ENCODE measurements at regions not wholly inside any gene's neighbourhood (a gene's known extent, or its start where the extent isn't known, plus 50 kb on each side); places are given as distances from the start of the nearest gene placed in this dataset.

GRCh38 chr2:196440413-196440812 lies 199.1 kb upstream of the CCDC150 start:
- TF ChIP-seq GATA2 (IDR thresholded peaks at IDR 0.05; ENCODE audit: low read depth, low read length), result no peak
- TF ChIP-seq GATA3 (IDR thresholded peaks at IDR 0.05; ENCODE audit: low read depth, low read length), result no peak

- TF ChIP-seq GATA2 (IDR thresholded peaks at IDR 0.05; ENCODE audit: low read depth, low read length) (no peak), GATA3 (IDR thresholded peaks at IDR 0.05; ENCODE audit: low read depth, low read length) (no peak)
Observed at GRCh38 chr2:196441527-196441926, 198.0 kb upstream of the CCDC150 start.

GRCh38 chr2:196442211-196442610 lies 197.3 kb upstream of the CCDC150 start:
- no peak for TF ChIP-seq GATA3 (IDR thresholded peaks at IDR 0.05; ENCODE audit: low read depth, low read length)
- no peak for TF ChIP-seq GATA2 (IDR thresholded peaks at IDR 0.05; ENCODE audit: low read depth, low read length)

GRCh38 chr2:196444442-196444841 lies 195.1 kb upstream of the CCDC150 start:
- TF ChIP-seq GATA2 (IDR thresholded peaks at IDR 0.05; ENCODE audit: low read depth, low read length), result no peak
- TF ChIP-seq GATA3 (IDR thresholded peaks at IDR 0.05; ENCODE audit: low read depth, low read length), result no peak

- no peak for TF ChIP-seq GATA3 (IDR thresholded peaks at IDR 0.05; ENCODE audit: low read depth, low read length)
- TF ChIP-seq GATA2 (IDR thresholded peaks at IDR 0.05; ENCODE audit: low read depth, low read length), result no peak
Observed at GRCh38 chr2:196445991-196446390, 193.5 kb upstream of the CCDC150 start.

GRCh38 chr2:196448407-196449079 lies 191.0 kb upstream of the CCDC150 start:
- TF ChIP-seq GATA2 (IDR thresholded peaks at IDR 0.05; ENCODE audit: low read depth, low read length), result no peak
- no peak for TF ChIP-seq GATA3 (IDR thresholded peaks at IDR 0.05; ENCODE audit: low read depth, low read length)

GRCh38 chr2:196449083-196449482 lies 190.4 kb upstream of the CCDC150 start:
- TF ChIP-seq GATA3 (IDR thresholded peaks at IDR 0.05; ENCODE audit: low read depth, low read length) (no peak), GATA2 (IDR thresholded peaks at IDR 0.05; ENCODE audit: low read depth, low read length) (no peak)

- TF ChIP-seq GATA3 (IDR thresholded peaks at IDR 0.05; ENCODE audit: low read depth, low read length) (no peak), GATA2 (IDR thresholded peaks at IDR 0.05; ENCODE audit: low read depth, low read length) (no peak)
Observed at GRCh38 chr2:196452758-196453157, 186.8 kb upstream of the CCDC150 start.

- TF ChIP-seq GATA2 (IDR thresholded peaks at IDR 0.05; ENCODE audit: low read depth, low read length) (no peak), GATA3 (IDR thresholded peaks at IDR 0.05; ENCODE audit: low read depth, low read length) (no peak)
Observed at GRCh38 chr2:196453613-196454047, 185.9 kb upstream of the CCDC150 start.

GRCh38 chr2:196454492-196454891 lies 185.0 kb upstream of the CCDC150 start:
- TF ChIP-seq GATA3 (IDR thresholded peaks at IDR 0.05; ENCODE audit: low read depth, low read length), result no peak
- TF ChIP-seq GATA2 (IDR thresholded peaks at IDR 0.05; ENCODE audit: low read depth, low read length), result no peak

GRCh38 chr2:196459539-196459938 lies 180.0 kb upstream of the CCDC150 start:
- no peak for TF ChIP-seq GATA3 (IDR thresholded peaks at IDR 0.05; ENCODE audit: low read depth, low read length)
- TF ChIP-seq GATA2 (IDR thresholded peaks at IDR 0.05; ENCODE audit: low read depth, low read length), result no peak

- no peak for TF ChIP-seq GATA2 (IDR thresholded peaks at IDR 0.05; ENCODE audit: low read depth, low read length)
- no peak for TF ChIP-seq GATA3 (IDR thresholded peaks at IDR 0.05; ENCODE audit: low read depth, low read length)
Observed at GRCh38 chr2:196463706-196464105, 175.8 kb upstream of the CCDC150 start.

GRCh38 chr2:196464311-196464710 lies 175.2 kb upstream of the CCDC150 start:
- TF ChIP-seq GATA2 (IDR thresholded peaks at IDR 0.05; ENCODE audit: low read depth, low read length) (no peak), GATA3 (IDR thresholded peaks at IDR 0.05; ENCODE audit: low read depth, low read length) (no peak)

GRCh38 chr2:196466581-196466980 lies 172.9 kb upstream of the CCDC150 start:
- TF ChIP-seq GATA2 (IDR thresholded peaks at IDR 0.05; ENCODE audit: low read depth, low read length), result no peak
- no peak for TF ChIP-seq GATA3 (IDR thresholded peaks at IDR 0.05; ENCODE audit: low read depth, low read length)

- no peak for TF ChIP-seq GATA3 (IDR thresholded peaks at IDR 0.05; ENCODE audit: low read depth, low read length)
- TF ChIP-seq GATA2 (IDR thresholded peaks at IDR 0.05; ENCODE audit: low read depth, low read length), result no peak
Observed at GRCh38 chr2:196468394-196468793, 171.1 kb upstream of the CCDC150 start.

- no peak for TF ChIP-seq GATA2 (IDR thresholded peaks at IDR 0.05; ENCODE audit: low read depth, low read length)
- TF ChIP-seq GATA3 (IDR thresholded peaks at IDR 0.05; ENCODE audit: low read depth, low read length), result no peak
Observed at GRCh38 chr2:196473617-196474016, 165.9 kb upstream of the CCDC150 start.

All from SH-SY5Y (cell line).